Osteoblast (primary cell): ENCODE measurements at regions not wholly inside any gene's neighbourhood (a gene's known extent, or its start where the extent isn't known, plus 50 kb on each side); places are given as distances from the start of the nearest gene placed in this dataset.

Experiments used
- DNase-seq: peaks from one replicate; pipeline ENCODE4 v3.0.0; 2011; ENCODE audit warnings: low spot score, mixed read lengths; ENCODE audit not compliant: insufficient read length; ENCODE audit errors: missing footprints
- H2AFZ ChIP-seq: 2 replicates; pipeline ENCODE4 v1.6.0; 2011; ENCODE audit warnings: mild to moderate bottlenecking, low read length
- H3K27ac ChIP-seq: 2 replicates; pipeline ENCODE4 v1.5.1; 2011; ENCODE audit warnings: mild to moderate bottlenecking, low read depth, low read length, moderate library complexity
- H3K27me3 ChIP-seq: 2 replicates; pipeline ENCODE4 v1.6.0; 2012; ENCODE audit warnings: mild to moderate bottlenecking, control low read depth, inconsistent platforms, low read length, moderate library complexity; ENCODE audit not compliant: insufficient read depth
- H3K36me3 ChIP-seq: 2 replicates; pipeline ENCODE4 v1.5.1; 2011; ENCODE audit warnings: mild to moderate bottlenecking, low read length, control low read depth, moderate library complexity; ENCODE audit not compliant: insufficient read depth
- H3K4me1 ChIP-seq: 2 replicates; pipeline ENCODE4 v1.5.1; 2011; ENCODE audit warnings: mild to moderate bottlenecking, low read length, control low read depth, moderate library complexity; ENCODE audit not compliant: insufficient read depth
- H3K4me2 ChIP-seq: 2 replicates; pipeline ENCODE4 v1.6.0; 2011; ENCODE audit warnings: mild to moderate bottlenecking, low read length; ENCODE audit not compliant: insufficient read depth
- H3K4me3 ChIP-seq: fragments of 200-600 bp; sonication (generic); 3 replicates; pipeline ENCODE4 v1.5.1; 2012; ENCODE audit warnings: mild to moderate bottlenecking, low read length, inconsistent platforms; ENCODE audit not compliant: insufficient read depth
- H3K79me2 ChIP-seq: 2 replicates; pipeline ENCODE4 v1.6.0; 2012; ENCODE audit warnings: mild to moderate bottlenecking, low read length, control low read depth, inconsistent platforms; ENCODE audit not compliant: insufficient read depth
- H3K9me3 ChIP-seq: 2 replicates; pipeline ENCODE4 v1.5.1; 2011; ENCODE audit warnings: low read depth, low read length, control low read depth
- H4K20me1 ChIP-seq: 2 replicates; pipeline ENCODE4 v1.6.0; 2012; ENCODE audit warnings: mild to moderate bottlenecking, low read length, control low read depth; ENCODE audit not compliant: insufficient read depth
- CTCF ChIP-seq: IDR thresholded peaks from 2 replicates; pipeline ENCODE4 v1.5.1; 2011; ENCODE audit warnings: mild to moderate bottlenecking, low read depth, low read length, moderate library complexity; ENCODE audit errors: extremely low read depth

GRCh38 chr11:95456714-95457491 is 225.9 kb upstream of the SESN3 start:
- Histone ChIP-seq H3K36me3 (no peaks in the 10 kb centered on the region), H3K4me3 (no peak overlapping the region), H3K4me1 (peaks cover 4% of the 10 kb centered on the region), H3K79me2 (no peaks in the 10 kb centered on the region), H3K27ac (no peak overlapping the region), H4K20me1 (no peaks in the 10 kb centered on the region), H2AFZ (no peak overlapping the region), H3K27me3 (no peaks in the 10 kb centered on the region), H3K9me3 (no peaks in the 10 kb centered on the region), H3K4me2 (no peak overlapping the region)
- DNase-seq: no peak
- TF ChIP-seq CTCF: no peak

- Histone ChIP-seq H3K27ac (no peak overlapping the region), H3K4me2 (no peak overlapping the region), H3K9me3 (no peaks in the 10 kb centered on the region), H3K36me3 (no peaks in the 10 kb centered on the region), H3K4me1 (peaks cover 12% of the 10 kb centered on the region), H4K20me1 (no peaks in the 10 kb centered on the region), H3K4me3 (no peak overlapping the region), H3K27me3 (no peaks in the 10 kb centered on the region), H2AFZ (no peak overlapping the region), H3K79me2 (no peaks in the 10 kb centered on the region)
- no peak for TF ChIP-seq CTCF
- DNase-seq: no peak
Measured at GRCh38 chr11:95455228-95455970, 224.4 kb upstream of the SESN3 start.

GRCh38 chr11:95453616-95454171 is 222.7 kb upstream of the SESN3 start:
- no peak for DNase-seq

More at GRCh38 chr11:95453616-95454171, 222.7 kb upstream of the SESN3 start:
- H3K4me1 ChIP-seq: peaks cover 12% of the 10 kb centered on the region
- no peak overlapping the region for H3K27ac ChIP-seq
- H3K36me3 ChIP-seq: no peaks in the 10 kb centered on the region
- no peak overlapping the region for H3K4me2 ChIP-seq
- TF ChIP-seq CTCF: no peak
- no peaks in the 10 kb centered on the region for H3K27me3 ChIP-seq
- peak overlapping the region; percentile 21 for H2AFZ ChIP-seq
- H3K9me3 ChIP-seq: no peaks in the 10 kb centered on the region
- H3K4me3 ChIP-seq: no peak overlapping the region
- H4K20me1 ChIP-seq: no peaks in the 10 kb centered on the region
- H3K79me2 ChIP-seq: no peaks in the 10 kb centered on the region
